Lung (tissue), 11 donors: ENCODE measurements at regions not wholly inside any gene's neighbourhood (a gene's known extent, or its start where the extent isn't known, plus 50 kb on each side); places are given as distances from the start of the nearest gene placed in this dataset.

Experiments used
- ATAC-seq: fragments of 200-7000 bp; cut with Tn5 transposase; one replicate; pipeline ENCODE4 v1.9.1; 2020; ENCODE audit warnings: moderate number of reproducible peaks; ENCODE audit not compliant: insufficient read depth, low FRiP score
- DNase-seq, 3 donors: peaks; one replicate each; pipeline ENCODE4 v3.0.0-alpha.2; 2013 to 2017
- H3K27ac ChIP-seq, 2 donors: one replicate each; pipeline ENCODE4 v1.5.1; 2013; ENCODE audit warnings: mild to moderate bottlenecking in 2 of 2, moderate library complexity in 2 of 2, control low read depth in 1 of 2, inconsistent platforms in 1 of 2, low read depth in 1 of 2, low read length in 1 of 2
- H3K27me3 ChIP-seq, 3 donors: one replicate each; pipeline ENCODE4 v1.5.1; 2013; ENCODE audit warnings: low read length in 2 of 3; ENCODE audit not compliant: control insufficient read depth in 3 of 3, insufficient read depth in 3 of 3
- H3K36me3 ChIP-seq, 4 donors: one replicate each; pipeline ENCODE4 v1.5.1; 2013; ENCODE audit warnings: low read length in 4 of 4, mild to moderate bottlenecking in 1 of 4, moderate library complexity in 1 of 4; ENCODE audit not compliant: control insufficient read depth in 4 of 4, insufficient read depth in 4 of 4
- H3K4me1 ChIP-seq, 5 donors: one replicate each; pipeline ENCODE4 v1.5.1; 2013; ENCODE audit warnings: low read length in 5 of 5, mild to moderate bottlenecking in 2 of 5, moderate library complexity in 1 of 5; ENCODE audit not compliant: control insufficient read depth in 5 of 5, insufficient read depth in 5 of 5
- H3K4me3 ChIP-seq: one replicate; pipeline ENCODE4 v1.5.1; 2013; ENCODE audit warnings: mild to moderate bottlenecking, control low read depth, moderate library complexity
- H3K9ac ChIP-seq, 2 donors: one replicate each; pipeline ENCODE4 v1.5.1; 2013; ENCODE audit warnings: low read length in 2 of 2, control low read depth in 1 of 2; ENCODE audit not compliant: insufficient read depth in 1 of 2
- H3K9me3 ChIP-seq, 4 donors: one replicate each; pipeline ENCODE4 v1.5.1; 2013; ENCODE audit warnings: low read length in 3 of 4, mild to moderate bottlenecking in 1 of 4, moderate library complexity in 1 of 4; ENCODE audit not compliant: control insufficient read depth in 4 of 4, insufficient read depth in 3 of 4
- CTCF ChIP-seq: IDR thresholded peaks from 2 replicates; pipeline ENCODE4 v1.5.1; 2012; ENCODE audit warnings: mild to moderate bottlenecking; ENCODE audit errors: control extremely low read depth, extremely low read depth
- WGBS, 2 donors: extraction: QIAGEN DNeasy Blood & Tissue Kit; methylation state at CpG; one replicate each; pipeline ENCODE4 v1.1.7; 2013; 5-methylcytosine and 5-hydroxymethylcytosine counted together
- donor health status: control.
- donor health status: control.
- donor health status: Bipolar disorder and iron deficiency.
- donor health status: healthy.
- donor health status: DM: yes; HTN: yes; CAD: no.

GRCh38 chr4:53781629-53782457, 190.6 kb upstream of the LNX1 start:
- Histone ChIP-seq H3K4me1 (peaks cover 0 to 30% (median 11%) of the 10 kb centered on the region in 5 donors), H3K27ac (no peak overlapping the region), H3K27me3 (peaks cover 0 to 2% (median 0%) of the 10 kb centered on the region in 3 donors), H3K9me3 (peaks cover 0 to 2% (median 0%) of the 10 kb centered on the region in 4 donors), H3K4me3 (no peak overlapping the region), H3K36me3 (no peaks in the 10 kb centered on the region), H3K9ac (no peak overlapping the region)
- 50 to 67% methylated on average over 10 of the region's 10 CpGs for whole genome bisulfite sequencing, 2 donors
- no peak for TF ChIP-seq CTCF
- DNase-seq (peak; percentile 39 to 83 (median 77)), ATAC-seq (no peak)

GRCh38 chr4:53780736-53781400, 189.6 kb upstream of the LNX1 start:
- no peaks in the 10 kb centered on the region for H3K36me3 ChIP-seq
- DNase-seq: no peak
- H3K9ac ChIP-seq: no peak overlapping the region
- 94% methylated on average over 4 of the region's 4 CpGs for WGBS, 2 donors
- no peak for ATAC-seq
- H3K4me3 ChIP-seq: no peak overlapping the region
- no peak overlapping the region for H3K27ac ChIP-seq
- H3K27me3 ChIP-seq: peaks cover 0 to 2% (median 0%) of the 10 kb centered on the region in 3 donors
- no peak for TF ChIP-seq CTCF
- peaks cover 0 to 21% (median 5%) of the 10 kb centered on the region in 5 donors for H3K4me1 ChIP-seq
- H3K9me3 ChIP-seq: peaks cover 0 to 2% (median 0%) of the 10 kb centered on the region in 4 donors

GRCh38 chr4:53779025-53779424, 187.7 kb upstream of the LNX1 start:
- no peak for ATAC-seq
- Histone ChIP-seq H3K4me3 (no peak overlapping the region), H3K27ac (no peak overlapping the region), H3K9me3 (peaks cover 0 to 2% (median 0%) of the 10 kb centered on the region in 4 donors), H3K36me3 (no peaks in the 10 kb centered on the region), H3K4me1 (peaks cover 0 to 20% (median 5%) of the 10 kb centered on the region in 5 donors), H3K9ac (no peak overlapping the region), H3K27me3 (peaks cover 0 to 5% (median 0%) of the 10 kb centered on the region in 3 donors)
- WGBS, 2 donors: 87 to 89% methylated on average over 3 of the region's 3 CpGs
- TF ChIP-seq CTCF: no peak
- DNase-seq: no peak
